ENCODE measurements at regions not wholly inside any gene's neighbourhood (a gene's known extent, or its start where the extent isn't known, plus 50 kb on each side); places are given as distances from the start of the nearest gene placed in this dataset.

DNA sequence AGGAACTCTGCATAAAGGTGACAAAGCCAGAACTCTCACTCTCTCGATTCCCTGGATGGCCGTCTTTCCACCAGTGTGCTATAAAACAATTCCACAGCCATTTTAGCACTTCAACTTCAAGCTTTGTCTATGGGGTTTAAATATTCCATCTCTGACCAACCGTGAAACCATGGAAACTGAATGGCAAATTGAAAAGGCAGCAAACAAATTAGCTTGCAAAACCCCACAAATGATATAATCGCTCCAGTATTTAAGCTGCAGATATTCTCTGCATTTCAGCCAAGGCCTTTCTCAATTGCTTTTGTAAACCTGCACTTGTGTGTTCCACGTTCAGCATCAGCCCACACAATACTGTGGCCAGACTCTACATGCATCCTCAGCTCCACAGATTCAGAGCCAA is 131.7 kb upstream of the ISX start:
- in situ Hi-C loops (cut with HindIII; ENCODE audit: low pct_unique_long_range_greater_than_20kb, low sequenced_read_pairs): no loop called here
- no peak for DNase-seq (ENCODE audit: low read depth, low spot score)

DNA sequence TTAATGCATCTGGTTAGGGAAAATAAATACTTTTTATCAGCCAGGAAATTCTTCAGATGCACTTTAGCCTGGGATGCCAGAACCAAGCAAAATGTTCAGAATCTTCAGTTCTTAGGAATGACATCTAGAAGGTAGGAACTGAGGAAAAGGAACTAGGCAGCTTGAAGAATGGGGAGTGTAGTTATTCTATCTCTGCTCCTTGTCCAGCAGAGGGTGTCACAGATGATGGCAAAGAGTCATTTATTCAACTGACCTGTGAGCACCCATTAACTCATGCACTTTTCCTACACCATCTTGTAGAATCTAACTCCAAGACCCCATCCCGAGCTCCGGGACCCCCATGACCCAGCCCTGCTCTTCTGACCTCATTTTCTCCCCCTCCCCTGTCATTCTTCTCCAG is 122.1 kb upstream of the ISX start:
- in situ Hi-C loops (cut with HindIII; ENCODE audit: low pct_unique_long_range_greater_than_20kb, low sequenced_read_pairs): no loop called here
- peak; percentile 29 for DNase-seq (ENCODE audit: low read depth, low spot score)

DNA sequence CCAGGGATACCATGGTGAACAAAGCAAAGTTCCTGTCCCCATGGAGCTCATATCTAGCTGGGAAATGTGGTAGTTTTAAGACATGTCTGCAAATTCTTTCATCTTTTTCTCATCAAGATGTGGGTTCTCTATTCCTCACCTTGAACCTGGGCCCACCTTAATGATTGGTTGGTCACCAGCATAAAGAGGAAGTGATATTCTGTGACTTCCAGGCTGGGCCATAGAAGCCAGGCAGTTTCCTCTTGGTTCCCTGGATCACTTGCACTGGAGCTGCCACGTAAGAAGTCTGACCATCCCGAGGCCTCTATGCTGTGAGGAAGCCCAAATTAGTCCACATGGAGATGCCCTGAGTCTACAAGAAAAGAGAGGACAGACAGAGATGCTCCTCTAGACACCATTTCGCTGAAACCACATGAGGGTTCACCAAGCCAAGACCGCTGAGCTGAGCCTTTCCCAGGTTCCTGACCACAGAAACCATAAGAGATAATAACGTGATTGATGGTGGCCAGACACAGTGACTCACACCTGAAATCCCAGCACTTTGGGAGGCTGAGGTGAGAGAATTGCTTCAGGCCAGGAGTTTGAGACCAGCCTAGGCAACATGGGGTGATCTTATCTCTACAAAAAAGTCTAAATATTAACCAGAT is 119.5 kb upstream of the ISX start:
- no peak for DNase-seq (ENCODE audit: low read depth, low spot score)
- in situ Hi-C loops (cut with HindIII; ENCODE audit: low pct_unique_long_range_greater_than_20kb, low sequenced_read_pairs): no loop called here

DNA sequence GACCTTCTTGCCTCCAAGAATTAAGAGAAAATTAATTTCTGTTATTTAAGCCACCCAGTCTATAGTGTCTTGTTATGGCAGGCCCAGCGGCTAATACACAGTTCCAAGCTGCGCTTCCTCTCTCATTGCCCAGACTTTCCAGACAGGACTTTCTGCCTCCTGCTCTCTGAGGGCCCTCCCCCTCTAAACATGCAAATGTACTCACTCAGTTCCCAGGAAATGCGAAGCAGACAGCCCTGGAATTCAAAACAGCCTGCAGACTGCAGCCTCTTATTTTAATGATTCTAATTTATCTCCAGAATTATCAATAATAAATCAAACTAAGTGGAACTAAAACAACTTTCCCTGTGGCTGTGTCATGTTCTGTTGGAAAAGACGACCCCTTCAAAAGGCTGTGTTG is 115.5 kb upstream of the ISX start:
- DNase-seq (ENCODE audit: low read depth, low spot score): no peak
- in situ Hi-C loops (cut with HindIII; ENCODE audit: low pct_unique_long_range_greater_than_20kb, low sequenced_read_pairs): no loop called here

DNA sequence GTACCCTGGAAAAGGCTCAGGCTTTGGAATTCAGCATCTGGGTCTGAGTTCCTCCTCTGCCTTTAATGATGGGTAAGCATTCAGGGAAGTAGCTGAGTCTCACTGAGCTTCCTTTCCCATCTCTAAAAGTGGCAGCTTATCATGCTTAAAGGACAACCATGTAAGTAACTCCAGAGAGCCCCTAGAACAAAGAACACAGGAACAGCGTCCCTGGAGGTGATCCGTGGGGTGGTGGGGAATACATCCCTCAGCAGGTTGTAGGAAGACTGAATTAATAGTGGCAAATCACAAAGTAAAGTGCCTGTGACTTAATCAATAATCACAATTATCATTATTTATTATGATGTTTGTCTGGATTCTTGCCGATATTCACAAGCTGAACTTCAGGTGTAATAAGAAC is 114.7 kb upstream of the ISX start:
- in situ Hi-C loops (cut with HindIII; ENCODE audit: low pct_unique_long_range_greater_than_20kb, low sequenced_read_pairs): no loop called here
- DNase-seq (ENCODE audit: low read depth, low spot score): no peak

DNA sequence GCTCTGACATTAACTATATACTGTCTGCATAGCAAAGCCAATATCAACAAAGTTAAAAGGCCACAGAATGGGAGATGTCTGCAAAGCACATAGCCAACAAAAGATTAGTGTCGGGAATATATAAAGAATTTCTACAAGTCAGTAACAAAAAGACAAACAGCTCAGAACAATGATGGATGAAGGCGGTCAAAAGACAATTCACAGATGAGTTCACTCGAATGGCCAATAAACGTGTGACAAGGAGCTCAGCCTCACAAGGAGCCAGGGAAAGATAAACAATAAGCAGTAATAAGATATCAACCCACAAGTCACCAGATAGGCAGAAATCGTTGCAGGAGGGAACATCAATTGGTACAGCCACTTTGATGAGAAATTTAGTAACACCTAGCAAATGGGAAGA is 106.0 kb upstream of the ISX start:
- no peak for DNase-seq (ENCODE audit: low read depth, low spot score)
- in situ Hi-C loops (cut with HindIII; ENCODE audit: low pct_unique_long_range_greater_than_20kb, low sequenced_read_pairs): no loop called here

DNA sequence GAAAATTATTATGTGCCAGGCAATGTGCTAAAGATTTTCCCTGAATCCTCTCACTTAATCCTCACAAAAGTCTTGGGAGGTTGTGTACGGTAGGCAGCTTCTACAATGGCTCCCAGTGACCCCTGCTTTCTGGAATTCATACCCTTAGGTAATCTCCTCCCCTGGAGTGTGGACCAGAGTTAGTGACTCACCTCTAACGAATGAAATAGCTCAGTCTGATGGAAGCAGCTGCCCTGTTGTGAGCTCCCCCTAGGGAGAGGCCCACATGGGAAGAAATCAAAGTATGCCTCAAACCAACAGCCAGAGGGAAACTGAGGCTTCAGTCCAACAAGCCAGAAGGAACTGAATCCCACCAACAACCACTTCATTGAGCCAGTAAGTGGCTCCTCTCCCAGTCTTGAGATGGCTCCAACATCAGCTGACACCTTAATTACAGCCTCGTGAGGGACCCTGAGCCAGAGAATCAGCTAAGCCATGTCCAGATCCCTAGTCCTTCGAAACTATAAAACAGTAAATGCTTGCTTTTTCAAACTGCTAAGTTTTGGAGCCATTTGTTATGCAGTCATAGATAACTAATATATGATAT is 98.9 kb upstream of the ISX start:
- in situ Hi-C loops (cut with HindIII; ENCODE audit: low pct_unique_long_range_greater_than_20kb, low sequenced_read_pairs): no loop called here
- DNase-seq (ENCODE audit: low read depth, low spot score): peak; percentile 12

DNA sequence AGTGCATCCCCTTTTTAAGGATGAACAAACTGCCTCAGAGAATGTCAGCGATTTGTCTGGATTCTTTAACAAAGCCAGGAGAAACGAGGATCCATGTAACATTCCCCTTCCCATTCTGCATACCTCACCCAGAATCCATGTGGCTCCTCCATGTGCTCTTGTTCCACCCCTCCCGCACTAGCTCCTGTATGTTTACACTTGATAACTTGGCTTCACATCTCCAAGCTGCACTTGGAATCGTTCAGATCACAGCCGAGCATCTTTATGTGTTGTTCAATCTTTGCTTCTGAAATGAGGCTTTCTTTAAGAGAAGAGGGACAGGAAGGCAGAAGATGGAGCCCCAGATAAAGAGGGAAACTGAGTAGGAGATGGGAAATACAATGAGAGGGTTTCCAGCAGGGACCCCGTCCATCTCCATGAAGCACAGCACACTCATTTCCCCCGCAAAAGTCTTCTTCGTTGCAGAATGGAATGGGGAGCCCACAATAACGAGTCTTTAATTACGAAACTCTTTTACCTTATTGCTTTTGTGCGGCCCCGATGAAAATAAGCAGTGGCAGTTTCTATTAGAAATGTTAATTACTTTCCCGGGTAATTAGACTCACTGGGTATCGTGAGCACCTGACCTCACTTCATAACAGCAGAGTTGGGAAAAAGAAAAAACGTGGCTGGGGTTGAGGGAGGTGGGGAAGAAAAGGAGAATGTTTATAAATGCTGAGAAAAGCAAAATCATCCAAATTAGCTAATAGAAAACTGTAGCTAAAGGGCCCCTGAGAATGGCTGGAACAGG is 96.8 kb upstream of the ISX start:
- in situ Hi-C loops (cut with HindIII; ENCODE audit: low pct_unique_long_range_greater_than_20kb, low sequenced_read_pairs): no loop called here

DNA sequence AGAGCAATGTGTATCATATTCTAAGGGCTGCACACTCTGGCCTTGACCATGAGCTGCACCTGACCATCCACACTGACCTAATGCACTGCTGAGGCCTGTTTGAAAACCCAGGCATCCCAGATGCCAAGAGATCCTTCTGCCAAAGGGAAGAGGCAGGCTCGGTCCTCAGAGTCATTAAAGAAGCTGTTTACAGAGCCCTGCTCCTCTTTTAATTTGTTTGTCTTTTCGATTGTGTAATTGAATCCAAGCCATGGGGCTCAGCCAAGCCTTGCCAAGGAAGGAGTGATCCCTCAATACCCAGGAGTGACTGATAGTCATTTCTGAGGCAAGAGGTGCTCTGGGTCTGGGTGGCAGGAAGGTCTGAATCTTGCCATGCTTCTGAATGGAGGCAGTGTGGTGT is 94.5 kb upstream of the ISX start:
- no peak for DNase-seq (ENCODE audit: low read depth, low spot score)
- in situ Hi-C loops (cut with HindIII; ENCODE audit: low pct_unique_long_range_greater_than_20kb, low sequenced_read_pairs): no loop called here

More for the DNA sequence above, 96.8 kb upstream of the ISX start:
- DNase-seq (ENCODE audit: low read depth, low spot score): no peak

DNA sequence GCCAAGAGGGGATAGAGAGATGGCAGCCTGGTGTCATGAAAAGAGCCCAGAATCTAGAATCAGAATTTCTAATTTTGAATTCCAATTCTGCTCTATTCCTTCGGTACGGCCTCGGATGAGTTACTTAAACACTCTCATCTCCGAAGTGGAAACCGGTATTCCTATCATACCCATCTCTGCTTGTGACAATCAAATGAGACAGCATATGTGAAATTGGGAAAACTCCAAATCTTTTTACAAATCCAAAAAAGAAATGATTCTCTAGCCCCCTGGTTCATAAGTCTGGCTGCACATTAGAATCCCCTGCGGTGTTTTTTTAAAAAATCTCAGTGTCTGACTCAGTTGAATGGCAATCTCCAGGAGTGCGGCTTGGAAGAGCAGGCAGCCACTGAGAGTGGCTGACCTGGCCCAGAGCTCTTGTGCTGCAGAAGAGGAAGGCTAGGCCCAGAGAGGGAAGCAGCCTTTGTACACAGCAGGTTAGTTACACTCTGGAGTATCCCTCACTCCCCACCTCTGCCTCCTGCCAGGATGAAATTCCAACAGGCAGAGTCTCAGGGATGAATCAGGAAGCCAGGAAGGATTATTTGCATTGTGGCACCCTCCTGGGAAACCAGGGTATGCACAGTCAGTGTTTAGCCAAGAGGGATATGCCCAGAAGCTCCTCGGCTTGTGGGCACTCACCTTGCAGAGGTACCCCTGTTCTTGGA is 93.6 kb upstream of the ISX start:
- in situ Hi-C loops (cut with HindIII; ENCODE audit: low pct_unique_long_range_greater_than_20kb, low sequenced_read_pairs): no loop called here
- DNase-seq (ENCODE audit: low read depth, low spot score): no peak

DNA sequence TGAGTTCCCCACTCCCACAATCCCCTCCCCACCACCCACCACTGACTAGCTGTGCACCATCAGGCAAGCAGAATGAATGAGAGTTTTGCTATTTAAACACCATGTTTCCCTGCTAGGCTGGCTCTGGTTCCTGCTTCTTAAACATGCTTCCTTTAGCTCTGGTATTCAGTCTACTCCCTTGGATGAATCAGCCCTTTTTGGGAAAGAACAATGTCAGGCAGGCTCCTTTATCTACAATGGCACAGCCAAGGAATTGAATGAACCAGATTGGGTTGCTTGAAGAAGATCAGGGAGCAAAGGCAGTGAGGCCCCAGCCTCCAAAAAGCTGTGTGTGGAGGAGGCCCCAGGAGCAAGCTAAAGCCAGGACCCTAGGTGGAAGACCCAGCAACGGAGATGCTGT is 92.9 kb upstream of the ISX start:
- no peak for DNase-seq (ENCODE audit: low read depth, low spot score)
- in situ Hi-C loops (cut with HindIII; ENCODE audit: low pct_unique_long_range_greater_than_20kb, low sequenced_read_pairs): no loop called here

DNA sequence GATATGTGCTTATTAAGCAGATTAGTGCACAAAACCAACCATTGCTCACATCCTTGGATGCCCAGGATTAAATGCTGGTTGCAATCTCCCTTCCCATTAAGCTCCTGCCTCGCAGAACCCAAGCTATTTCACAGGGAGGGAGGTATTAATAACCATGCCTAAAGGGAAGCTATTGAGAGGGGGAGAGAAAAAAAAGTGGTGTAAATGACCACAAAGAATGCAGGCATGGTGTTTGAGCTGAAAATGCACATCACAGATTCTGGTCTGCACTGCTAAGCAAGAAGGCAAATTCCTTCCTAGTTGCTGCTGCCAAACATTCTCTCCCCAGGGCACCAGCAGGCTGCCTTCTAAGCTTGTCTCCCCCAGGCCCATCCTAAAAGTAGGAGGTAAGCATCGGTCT is 92.0 kb upstream of the ISX start:
- in situ Hi-C loops (cut with HindIII; ENCODE audit: low pct_unique_long_range_greater_than_20kb, low sequenced_read_pairs): no loop called here
- no peak for DNase-seq (ENCODE audit: low read depth, low spot score)

DNA sequence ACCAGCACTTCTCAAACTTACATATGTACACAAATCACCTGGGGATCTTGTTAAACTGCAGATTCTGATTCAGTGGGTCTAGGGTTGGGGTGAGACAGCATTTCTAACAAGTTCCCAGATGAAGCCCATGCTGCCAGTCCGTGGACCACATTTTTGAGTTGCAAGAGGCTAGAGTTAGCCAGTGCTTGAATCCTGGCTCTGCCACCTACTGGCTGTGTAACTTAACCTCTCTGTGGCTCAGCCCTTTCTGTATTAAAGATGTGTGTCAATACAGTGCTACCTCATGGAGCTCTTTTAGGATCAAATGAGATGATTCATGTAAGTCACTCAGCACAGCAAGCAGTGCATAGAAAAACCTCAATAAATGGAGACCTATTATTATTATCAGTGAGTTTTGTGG is 90.2 kb upstream of the ISX start:
- in situ Hi-C loops (cut with HindIII; ENCODE audit: low pct_unique_long_range_greater_than_20kb, low sequenced_read_pairs): no loop called here
- DNase-seq (ENCODE audit: low read depth, low spot score): peak; percentile 58

DNA sequence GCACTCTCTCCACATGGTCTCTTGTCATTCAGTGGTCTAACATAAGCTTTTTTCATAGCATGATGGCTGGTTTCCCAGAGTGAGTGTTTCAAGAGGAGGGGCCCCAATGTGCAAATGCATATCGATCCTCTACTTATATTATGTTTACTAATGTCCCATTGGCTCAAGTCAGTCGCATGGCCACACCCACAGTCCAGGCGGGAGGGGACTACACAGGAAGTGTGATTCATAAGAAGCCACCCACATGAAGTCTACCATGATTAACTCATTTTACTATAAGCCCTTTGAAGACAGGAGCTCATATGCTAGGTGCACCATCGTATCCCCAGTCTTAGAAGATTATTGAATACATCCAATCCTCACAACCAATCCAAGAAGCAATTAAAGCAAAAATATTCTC is 89.5 kb upstream of the ISX start:
- DNase-seq (ENCODE audit: low read depth, low spot score): no peak
- in situ Hi-C loops (cut with HindIII; ENCODE audit: low pct_unique_long_range_greater_than_20kb, low sequenced_read_pairs): no loop called here

DNA sequence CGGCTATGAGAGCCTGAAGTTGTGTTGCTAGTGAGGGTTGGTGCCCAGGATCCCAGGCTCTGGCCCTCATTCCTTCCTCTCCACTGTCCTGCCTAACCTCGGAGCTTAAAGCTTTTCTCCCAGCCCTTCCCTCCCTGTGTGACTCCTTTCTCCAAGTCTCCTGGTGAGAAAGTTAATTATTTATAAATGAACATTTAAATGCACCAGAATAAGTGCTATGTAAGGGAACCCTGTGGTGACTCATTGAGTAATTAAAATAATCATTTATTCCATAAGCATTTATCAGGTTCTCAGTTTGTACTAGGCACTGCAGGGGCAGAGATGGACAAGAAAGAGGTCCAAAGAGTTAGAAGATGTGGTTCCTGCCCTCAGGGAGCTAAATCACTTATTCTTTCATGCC is 89.1 kb upstream of the ISX start:
- in situ Hi-C loops (cut with HindIII; ENCODE audit: low pct_unique_long_range_greater_than_20kb, low sequenced_read_pairs): no loop called here
- DNase-seq (ENCODE audit: low read depth, low spot score): no peak

DNA sequence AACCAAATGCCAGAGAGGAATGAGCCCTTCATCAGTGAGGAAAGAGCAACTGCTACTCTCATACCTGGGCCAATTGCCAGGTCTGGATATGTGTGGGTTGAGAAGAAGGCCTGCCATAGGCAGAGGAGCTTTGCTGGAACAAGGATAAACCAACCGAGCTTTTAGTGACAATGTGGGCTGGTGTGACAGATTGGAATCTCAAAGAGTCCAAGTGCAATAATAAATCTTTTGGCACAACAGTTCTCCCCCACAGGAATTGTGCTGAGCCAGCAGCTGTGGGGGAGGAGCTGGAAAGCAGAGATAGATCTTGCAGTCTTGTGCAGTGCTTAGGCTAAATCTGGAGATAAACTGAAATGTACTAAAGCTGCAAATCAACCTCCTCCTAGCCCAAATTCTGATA is 79.4 kb upstream of the ISX start:
- in situ Hi-C loops (cut with HindIII; ENCODE audit: low pct_unique_long_range_greater_than_20kb, low sequenced_read_pairs): no loop called here
- DNase-seq (ENCODE audit: low read depth, low spot score): no peak

DNA sequence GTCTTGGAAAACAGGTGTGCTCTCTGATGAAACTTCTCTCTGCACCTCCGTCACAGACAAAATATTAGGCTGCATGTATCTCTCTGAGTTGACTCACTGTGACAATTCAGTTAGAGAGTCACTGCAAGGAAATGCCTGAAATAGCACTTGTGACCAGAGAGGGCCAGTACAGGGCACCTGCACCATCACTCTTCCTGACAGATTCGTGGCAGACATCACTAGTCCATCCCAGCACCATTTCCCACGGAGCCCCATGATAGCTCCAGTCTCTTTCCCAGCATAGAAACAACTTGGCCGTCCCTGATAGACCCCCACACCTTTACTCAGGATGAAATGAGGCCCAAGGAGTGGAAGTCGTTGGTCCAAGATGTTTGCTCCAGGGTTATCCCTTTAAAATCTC is 73.3 kb upstream of the ISX start:
- no peak for DNase-seq (ENCODE audit: low read depth, low spot score)
- in situ Hi-C loops (cut with HindIII; ENCODE audit: low pct_unique_long_range_greater_than_20kb, low sequenced_read_pairs): no loop called here

DNA sequence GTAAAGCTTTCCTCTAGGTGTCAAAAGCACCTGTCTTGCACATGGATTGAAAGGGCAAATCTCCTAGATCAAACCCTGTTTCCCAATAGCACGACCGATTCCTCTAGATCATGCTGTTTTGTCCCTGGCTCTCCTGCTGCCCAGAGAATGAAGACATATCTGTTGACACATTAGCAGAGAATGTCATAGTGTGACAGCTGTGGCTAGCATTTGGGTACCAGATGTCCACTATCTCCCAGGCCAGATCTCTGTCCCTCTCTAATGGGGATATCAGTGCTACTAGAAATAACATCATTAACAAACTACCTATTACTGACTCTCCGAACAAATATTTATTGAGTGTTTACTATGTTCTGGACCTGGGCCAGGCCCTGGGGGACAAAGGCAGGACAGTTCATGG is 72.4 kb upstream of the ISX start:
- in situ Hi-C loops (cut with HindIII; ENCODE audit: low pct_unique_long_range_greater_than_20kb, low sequenced_read_pairs): no loop called here
- no peak for DNase-seq (ENCODE audit: low read depth, low spot score)
